ENCODE measurements at regions not wholly inside any gene's neighbourhood (a gene's known extent, or its start where the extent isn't known, plus 50 kb on each side); places are given as distances from the start of the nearest gene placed in this dataset.

DNA sequence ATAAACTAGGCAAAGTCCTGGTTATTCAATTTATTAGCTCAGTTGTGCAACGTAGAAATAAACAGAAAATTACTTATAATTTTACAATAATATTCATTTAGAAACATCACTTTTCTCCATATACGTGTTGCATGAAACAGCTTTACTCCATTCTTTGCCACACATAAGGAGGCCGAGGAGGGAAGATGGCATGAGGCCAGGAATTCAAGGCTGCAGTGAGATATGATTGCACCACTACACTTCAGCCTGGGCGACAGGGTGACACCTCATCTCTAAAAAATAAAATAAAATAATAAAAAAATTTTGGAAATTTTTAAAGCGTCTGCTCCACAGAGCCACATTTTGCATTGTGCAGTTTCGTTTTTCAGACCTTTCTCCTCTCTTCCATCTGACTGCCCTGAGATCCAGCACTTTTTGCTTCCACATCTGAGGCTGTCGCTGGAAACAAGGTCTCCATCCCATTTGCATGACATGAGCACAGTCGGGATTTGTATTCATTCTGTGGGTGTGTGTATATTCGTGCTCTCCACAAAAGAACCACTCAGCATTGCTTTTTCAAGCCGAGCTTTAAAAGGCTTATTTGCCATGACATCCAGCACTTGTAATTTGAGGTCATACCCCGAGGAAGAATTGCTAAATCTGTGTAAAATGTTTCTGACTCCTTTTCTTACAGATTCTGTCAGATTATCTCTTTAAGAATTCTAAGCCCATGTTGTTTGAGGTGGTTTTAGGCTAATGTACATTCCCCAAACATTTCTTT, 98.6 kb upstream of the MSX2 start:
- TF ChIP-seq, protein P1, sequence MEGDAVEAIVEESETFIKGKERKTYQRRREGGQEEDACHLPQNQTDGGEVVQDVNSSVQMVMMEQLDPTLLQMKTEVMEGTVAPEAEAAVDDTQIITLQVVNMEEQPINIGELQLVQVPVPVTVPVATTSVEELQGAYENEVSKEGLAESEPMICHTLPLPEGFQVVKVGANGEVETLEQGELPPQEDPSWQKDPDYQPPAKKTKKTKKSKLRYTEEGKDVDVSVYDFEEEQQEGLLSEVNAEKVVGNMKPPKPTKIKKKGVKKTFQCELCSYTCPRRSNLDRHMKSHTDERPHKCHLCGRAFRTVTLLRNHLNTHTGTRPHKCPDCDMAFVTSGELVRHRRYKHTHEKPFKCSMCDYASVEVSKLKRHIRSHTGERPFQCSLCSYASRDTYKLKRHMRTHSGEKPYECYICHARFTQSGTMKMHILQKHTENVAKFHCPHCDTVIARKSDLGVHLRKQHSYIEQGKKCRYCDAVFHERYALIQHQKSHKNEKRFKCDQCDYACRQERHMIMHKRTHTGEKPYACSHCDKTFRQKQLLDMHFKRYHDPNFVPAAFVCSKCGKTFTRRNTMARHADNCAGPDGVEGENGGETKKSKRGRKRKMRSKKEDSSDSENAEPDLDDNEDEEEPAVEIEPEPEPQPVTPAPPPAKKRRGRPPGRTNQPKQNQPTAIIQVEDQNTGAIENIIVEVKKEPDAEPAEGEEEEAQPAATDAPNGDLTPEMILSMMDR (IDR thresholded peaks at IDR 0.05 in 8 of 11, conservative IDR thresholded peaks at IDR 0.05 in 3 of 11) = no peak
- TF ChIP-seq POLR2AphosphoS5 (IDR thresholded peaks at IDR 0.05) = no peak
